ENCODE measurements at regions not wholly inside any gene's neighbourhood (a gene's known extent, or its start where the extent isn't known, plus 50 kb on each side); places are given as distances from the start of the nearest gene placed in this dataset.

DNA sequence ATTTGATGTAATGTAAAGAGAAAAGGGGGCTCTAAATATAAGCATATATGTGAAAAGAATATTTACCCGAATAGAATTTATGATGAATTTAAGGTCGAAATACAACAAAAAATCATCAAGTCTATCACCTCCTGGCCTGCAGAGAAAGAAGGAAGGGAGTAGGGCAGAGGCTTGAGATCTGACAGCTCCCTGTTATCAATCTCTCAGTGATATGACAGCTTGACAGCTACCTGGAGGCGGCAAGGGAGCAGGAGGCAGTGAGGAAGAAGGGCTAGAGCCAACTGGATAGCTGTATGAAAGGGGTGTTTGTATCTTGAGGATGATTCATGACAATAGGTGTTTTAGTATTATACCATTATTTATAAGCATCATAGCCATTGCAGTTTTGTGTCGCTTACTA lies 299.8 kb upstream of the DNAJC19 start:
- TF ChIP-seq CTCF (IDR thresholded peaks at IDR 0.05; ENCODE audit: low read depth, low read length) = no peak

DNA sequence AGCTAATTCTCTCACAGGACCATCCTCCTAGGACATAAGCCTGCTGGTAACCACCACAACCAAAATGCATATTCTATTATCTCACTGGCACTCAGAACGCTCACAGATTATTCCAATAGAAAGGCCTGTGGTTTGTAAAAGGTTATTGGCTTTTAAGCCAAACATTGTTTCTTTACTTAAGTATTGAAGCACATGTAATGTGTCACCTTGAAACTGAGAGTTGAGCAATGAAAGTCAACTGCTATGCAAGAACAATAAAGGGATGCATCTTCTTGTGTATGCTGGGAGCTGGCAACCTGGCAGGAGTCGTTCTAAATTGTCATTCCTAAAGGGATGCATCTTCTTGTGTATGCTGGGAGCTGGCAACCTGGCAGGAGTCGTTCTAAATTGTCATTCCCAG lies 298.6 kb upstream of the DNAJC19 start:
- no peak for TF ChIP-seq CTCF (IDR thresholded peaks at IDR 0.05; ENCODE audit: low read depth, low read length)
- no peak for DNase-seq (ENCODE audit: extremely low read depth, low read depth)

More for the DNA sequence above, 299.8 kb upstream of the DNAJC19 start:
- DNase-seq (ENCODE audit: extremely low read depth, low read depth) = no peak

DNA sequence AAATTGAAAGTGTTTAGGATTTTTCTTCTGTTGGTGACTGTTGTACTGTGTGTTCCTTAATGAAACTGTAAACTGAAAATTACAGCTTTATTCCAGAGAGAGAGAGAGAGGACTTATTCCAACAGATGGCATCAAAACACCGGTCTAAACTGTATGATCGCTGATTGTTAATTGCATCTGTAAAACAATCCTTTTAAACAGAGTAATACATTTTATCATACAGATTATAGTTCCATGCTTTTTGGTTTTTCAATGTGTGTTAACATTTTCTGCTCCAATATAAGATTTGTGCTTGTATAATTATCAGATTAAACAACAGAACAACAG lies 289.7 kb upstream of the DNAJC19 start:
- DNase-seq (ENCODE audit: extremely low read depth, low read depth) = no peak
- TF ChIP-seq CTCF (IDR thresholded peaks at IDR 0.05; ENCODE audit: low read depth, low read length) = no peak

GRCh38 chr3:181278468-181279238 lies 289.1 kb upstream of the DNAJC19 start:
- TF ChIP-seq CTCF (IDR thresholded peaks at IDR 0.05; ENCODE audit: low read depth, low read length) = 0 out of 2 replicates have a peak, but pooled peaks have one; percentile 1
- no peak for DNase-seq (ENCODE audit: extremely low read depth, low read depth)

DNA sequence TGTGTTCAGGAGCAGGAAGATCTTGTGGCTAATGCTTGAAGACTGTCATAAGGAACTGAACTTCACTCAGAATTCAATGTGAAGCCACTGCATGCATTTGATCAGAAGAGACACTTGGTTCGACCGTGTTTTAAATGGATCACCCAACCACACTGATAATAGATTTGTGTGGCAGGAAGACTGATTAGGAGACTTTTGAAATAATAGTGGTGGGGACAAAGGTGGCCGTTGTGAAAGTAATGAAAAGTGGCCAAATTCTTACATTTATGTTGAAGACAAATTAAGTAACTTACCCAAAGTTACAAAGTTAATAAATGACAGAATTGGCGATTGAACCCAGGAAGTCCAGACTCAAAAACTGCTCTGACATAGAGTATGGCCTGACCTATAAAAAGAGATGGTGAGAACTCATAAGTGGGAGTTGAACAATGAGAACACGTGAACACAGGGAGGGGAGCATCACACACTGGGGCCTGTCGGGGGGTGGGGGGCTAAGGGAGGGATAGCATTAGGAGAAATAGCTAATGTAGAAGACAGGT lies 286.9 kb upstream of the DNAJC19 start:
- TF ChIP-seq CTCF (IDR thresholded peaks at IDR 0.05; ENCODE audit: low read depth, low read length) = no peak
- no peak for DNase-seq (ENCODE audit: extremely low read depth, low read depth)

DNA sequence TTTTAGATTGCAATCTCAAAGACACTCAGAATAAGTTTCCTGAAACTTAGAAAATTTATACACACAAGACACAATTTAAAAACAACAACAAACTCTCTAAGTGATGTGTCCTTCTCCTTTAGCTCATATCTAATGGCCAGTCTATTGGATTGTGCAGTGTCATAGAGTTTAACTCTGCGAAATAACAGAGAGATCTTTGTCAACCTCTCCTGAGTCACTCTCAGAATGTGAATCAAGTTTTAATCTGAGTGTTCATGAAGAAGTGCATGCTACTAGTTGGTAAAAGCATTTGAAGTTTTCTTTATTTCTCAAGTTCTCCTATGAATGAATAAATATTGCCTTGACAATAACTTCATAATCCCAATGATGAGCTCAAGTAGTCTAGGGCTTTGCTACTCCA lies 284.5 kb upstream of the DNAJC19 start:
- no peak for TF ChIP-seq CTCF (IDR thresholded peaks at IDR 0.05; ENCODE audit: low read depth, low read length)
- no peak for DNase-seq (ENCODE audit: extremely low read depth, low read depth)

GRCh38 chr3:181267312-181267711 lies 277.8 kb upstream of the DNAJC19 start:
- no peak for TF ChIP-seq CTCF (IDR thresholded peaks at IDR 0.05; ENCODE audit: low read depth, low read length)

More at GRCh38 chr3:181267312-181267711, 277.8 kb upstream of the DNAJC19 start:
- DNase-seq (ENCODE audit: extremely low read depth, low read depth) = no peak
